GM10248 (cell line): ENCODE measurements at regions not wholly inside any gene's neighbourhood (a gene's known extent, or its start where the extent isn't known, plus 50 kb on each side); places are given as distances from the start of the nearest gene placed in this dataset.

Source experiments
- CTCF ChIA-PET: fragments of 300-600 bp; sonication (Branson Sonifier 250); formaldehyde crosslinking; extraction: SDS; loops from one replicate; lab custom pipeline; 2021; ENCODE audit warnings: antibody characterized with exemption; lab: Yijun Ruan, JAX
- POLR2A ChIA-PET: fragments of 350-650 bp; sonication (Branson Sonifier 250); formaldehyde crosslinking; extraction: SDS; loops from one replicate; lab custom pipeline; 2020; ENCODE audit warnings: antibody characterized with exemption; lab: Yijun Ruan, JAX
- DNase-seq: peaks from one replicate; pipeline ENCODE4 v3.0.0; 2012; ENCODE audit errors: extremely low spot score
- CTCF ChIP-seq: IDR thresholded peaks from 2 replicates; pipeline ENCODE4 v1.5.1; 2012; ENCODE audit warnings: mild to moderate bottlenecking, low read depth; ENCODE audit errors: extremely low read depth, missing control alignments, control extremely low read depth

GRCh38 chr10:3712707-3713106 is 72.3 kb downstream of the KLF6 start:
- TF ChIP-seq CTCF, result no peak
- CTCF ChIA-PET, result no interaction called here
- no peak for DNase-seq
- POLR2A ChIA-PET, result no interaction called here

- ChIA-PET CTCF (interaction anchor here (0.6 kb wide), 1 partner anchor 36 kb away, joined by 3 read pairs; no protein-coding TSS in a partner anchor), POLR2A (no interaction called here)
- no peak for TF ChIP-seq CTCF
- no peak for DNase-seq
Measured at GRCh38 chr10:3711918-3712317, 73.1 kb downstream of the KLF6 start.

GRCh38 chr10:3710764-3711163 is 74.2 kb downstream of the KLF6 start:
- no peak for DNase-seq
- no peak for TF ChIP-seq CTCF
- ChIA-PET POLR2A (no interaction called here), CTCF (interaction anchor here (1.1 kb wide), 1 partner anchor 39 kb away, joined by 3 read pairs; no protein-coding TSS in a partner anchor)

- POLR2A ChIA-PET, result no interaction called here
- TF ChIP-seq CTCF, result no peak
- CTCF ChIA-PET, result interaction anchor here (0.8 to 1.1 kb wide), 2 partner anchors 10 to 38 kb away, joined by 3 read pairs; no protein-coding TSS in a partner anchor
- DNase-seq, result no peak
Measured at GRCh38 chr10:3709456-3710060, 75.5 kb downstream of the KLF6 start.

- POLR2A ChIA-PET, result no interaction called here
- no peak for DNase-seq
- no peak for TF ChIP-seq CTCF
- CTCF ChIA-PET, result no interaction called here
Measured at GRCh38 chr10:3708852-3709251, 76.2 kb downstream of the KLF6 start.

GRCh38 chr10:3704565-3705325 is 80.3 kb downstream of the KLF6 start:
- no peak for DNase-seq
- TF ChIP-seq CTCF, result no peak
- ChIA-PET CTCF (interaction anchor here (1.0 to 1.7 kb wide), 3 partner anchors 9 to 28 kb away, joined by 3 to 6 read pairs (median 3); no protein-coding TSS in a partner anchor), POLR2A (no interaction called here)
